Astrocyte of the spinal cord (primary cell): ENCODE measurements at regions not wholly inside any gene's neighbourhood (a gene's known extent, or its start where the extent isn't known, plus 50 kb on each side); places are given as distances from the start of the nearest gene placed in this dataset.

ENCODE experiments used
- DNase-seq: peaks from one replicate; pipeline ENCODE4 v3.0.0; 2011; ENCODE audit warnings: low read depth, low spot score
- H3K4me3 ChIP-seq: 2 replicates; pipeline ENCODE4 v1.5.1; 2011; ENCODE audit warnings: low read depth, mild to moderate bottlenecking, low read length, moderate library complexity
- CTCF ChIP-seq: IDR thresholded peaks from 2 replicates; pipeline ENCODE4 v1.5.1; 2012; ENCODE audit warnings: low read depth, mild to moderate bottlenecking, low read length, inconsistent platforms
- in situ Hi-C: cut with HindIII; loops from 2 replicates; pipeline ENCODE4 v1.10.0; 2017; ENCODE audit warnings: low sequenced_read_pairs

GRCh38 chr5:42878550-42878949, 66.9 kb upstream of the SELENOP start:
- no peak overlapping the region for H3K4me3 ChIP-seq
- no peak for TF ChIP-seq CTCF
- in situ Hi-C loops: no loop called here
- no peak for DNase-seq

- DNase-seq: no peak
- H3K4me3 ChIP-seq: no peak overlapping the region
- in situ Hi-C loops: no loop called here
- TF ChIP-seq CTCF: no peak
Measured at GRCh38 chr5:42878041-42878440, 66.3 kb upstream of the SELENOP start.

GRCh38 chr5:42877431-42877830, 65.7 kb upstream of the SELENOP start:
- in situ Hi-C loops: no loop called here
- no peak overlapping the region for H3K4me3 ChIP-seq
- TF ChIP-seq CTCF: no peak
- no peak for DNase-seq

GRCh38 chr5:42876375-42876844, 64.7 kb upstream of the SELENOP start:
- H3K4me3 ChIP-seq: no peak overlapping the region
- no peak for TF ChIP-seq CTCF
- in situ Hi-C loops: no loop called here
- DNase-seq: no peak

- DNase-seq: no peak
- H3K4me3 ChIP-seq: no peak overlapping the region
- no peak for TF ChIP-seq CTCF
- in situ Hi-C loops: no loop called here
Measured at GRCh38 chr5:42875785-42876374, 64.2 kb upstream of the SELENOP start.

GRCh38 chr5:42875211-42875610, 63.5 kb upstream of the SELENOP start:
- DNase-seq: no peak
- no peak for TF ChIP-seq CTCF
- in situ Hi-C loops: no loop called here
- H3K4me3 ChIP-seq: no peak overlapping the region
